MM.1S (cell line): ENCODE measurements at regions not wholly inside any gene's neighbourhood (a gene's known extent, or its start where the extent isn't known, plus 50 kb on each side); places are given as distances from the start of the nearest gene placed in this dataset.

Experiments used
- CTCF ChIP-seq: fragments of 300-600 bp; sonication (generic); IDR thresholded peaks from 2 replicates; pipeline ENCODE4 v1.5.1; 2016; ENCODE audit warnings: antibody characterized with exemption, low read length, mixed read lengths
- EZH2phosphoT487 ChIP-seq: fragments of 300-600 bp; sonication (generic); IDR thresholded peaks from 2 replicates; pipeline ENCODE4 v1.6.1; 2018; ENCODE audit warnings: antibody characterized with exemption, low read length

- no peak for TF ChIP-seq CTCF
- TF ChIP-seq EZH2phosphoT487, result no peak
Observed at GRCh38 chr1:29489471-29489870, 253.1 kb downstream of the PTPRU start.
